Fibroblast of upper back skin (primary cell): ENCODE measurements at regions not wholly inside any gene's neighbourhood (a gene's known extent, or its start where the extent isn't known, plus 50 kb on each side); places are given as distances from the start of the nearest gene placed in this dataset.
"Not testable (repeated sequence)": the region's sequence is repeated elsewhere in the genome, so short reads cannot be mapped to it uniquely, and the experiment has no call there.

ENCODE experiments used
- DNase-seq: peaks from one replicate; pipeline ENCODE4 v3.0.0-alpha.2; 2013

DNA sequence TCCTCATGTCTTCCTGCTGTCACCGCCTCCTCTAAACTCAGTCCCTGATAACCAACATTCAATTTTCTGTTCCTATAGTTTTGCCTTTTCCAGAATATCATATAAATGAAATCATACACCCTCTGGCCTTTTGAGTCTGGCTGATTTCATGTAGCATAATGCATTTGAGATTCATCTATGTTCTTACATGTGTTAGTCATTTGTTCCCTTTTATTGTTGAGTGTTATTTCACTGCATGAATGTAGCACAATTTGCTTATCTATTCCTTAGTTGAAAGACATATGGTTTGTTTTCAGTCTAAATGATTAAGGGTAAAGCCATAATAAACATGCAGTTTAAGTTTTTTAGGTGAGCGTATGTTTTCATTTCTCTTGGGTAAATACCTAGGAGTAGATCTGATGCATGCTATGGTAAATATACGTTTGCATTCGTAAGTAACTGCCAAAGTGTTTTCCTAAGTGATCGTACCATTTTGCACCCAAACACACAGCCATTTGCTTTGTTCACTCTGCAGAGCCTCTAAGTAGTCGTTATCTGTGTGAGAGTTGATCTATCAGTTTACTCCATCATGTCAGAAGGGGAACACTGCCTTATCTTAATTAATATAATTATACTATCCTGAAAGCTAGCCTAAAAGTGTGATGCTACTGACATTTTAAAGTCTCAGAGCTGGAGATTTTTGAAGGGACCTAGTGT is 460.8 kb downstream of the DMAC1 start:
- no peak for DNase-seq

DNA sequence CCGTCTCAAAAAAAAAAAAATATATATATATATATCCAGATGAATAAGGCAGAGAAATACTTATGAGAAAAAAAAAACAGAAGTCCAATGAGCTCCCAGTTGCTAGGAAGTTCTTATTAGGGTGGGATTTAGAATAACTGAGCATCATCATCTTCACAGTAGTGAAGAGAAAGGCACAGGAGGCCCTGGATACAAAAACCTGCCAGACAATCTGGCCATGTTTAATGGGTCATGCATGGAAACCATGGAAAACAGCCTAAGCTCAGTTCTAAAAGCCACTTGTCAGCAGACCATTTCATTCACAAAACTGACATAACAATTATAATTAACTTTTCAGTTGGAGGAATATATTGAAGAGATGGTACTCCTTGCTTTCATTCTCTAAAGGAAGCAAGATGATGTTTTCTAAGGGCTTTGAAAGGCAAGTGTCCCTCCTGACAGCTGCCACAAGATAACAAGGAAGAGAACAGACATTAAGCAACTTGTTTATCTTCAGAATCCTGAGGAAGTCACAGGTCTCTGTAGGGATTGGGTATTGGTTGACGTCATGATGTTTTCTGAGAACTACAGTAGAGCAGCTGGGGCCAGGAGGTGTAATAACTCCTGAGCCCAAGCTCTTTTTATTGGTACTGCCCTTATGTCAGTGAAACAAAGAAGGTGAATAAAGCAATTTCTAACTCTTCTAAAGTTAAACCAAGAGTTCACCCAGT is 463.1 kb downstream of the DMAC1 start:
- no peak for DNase-seq

DNA sequence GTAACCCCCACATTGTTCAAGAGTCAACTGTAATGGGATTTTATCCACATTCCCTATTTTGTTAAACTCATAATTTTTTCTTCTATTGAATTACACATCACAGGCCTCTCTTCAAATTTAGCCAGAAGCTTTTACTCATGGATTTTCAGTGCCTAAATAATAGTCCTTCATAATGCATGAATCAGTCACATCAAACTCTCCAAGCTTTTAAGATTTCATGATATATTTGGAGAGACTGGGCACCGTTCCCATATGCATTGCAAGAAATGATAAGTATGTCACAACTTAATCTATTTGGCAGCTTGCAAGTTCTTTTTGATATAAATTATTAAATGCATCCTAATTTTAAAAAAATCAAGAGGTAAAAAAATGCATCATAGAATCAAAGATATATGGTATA is 465.9 kb downstream of the DMAC1 start:
- DNase-seq: peak; percentile 77

DNA sequence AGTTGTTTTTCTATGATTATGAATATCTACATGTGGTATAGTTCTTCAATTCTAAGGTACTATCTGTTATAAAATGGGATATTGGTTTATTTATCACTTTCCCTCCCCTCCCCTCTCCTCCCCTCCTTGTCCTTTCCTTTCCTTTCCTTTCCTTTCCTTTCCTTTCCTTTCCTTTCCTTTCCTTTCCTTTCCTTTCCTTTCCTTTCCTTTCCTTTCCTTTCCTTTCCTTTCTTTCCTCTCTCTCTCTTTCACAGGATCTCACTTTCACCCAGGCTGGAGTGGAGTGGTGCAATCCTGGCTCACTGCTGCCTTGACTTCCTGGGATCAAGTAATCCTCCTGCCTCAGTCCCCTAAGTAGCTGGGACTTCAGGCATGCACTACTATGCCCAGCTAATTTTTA is 466.8 kb downstream of the DMAC1 start:
- no peak for DNase-seq

DNA sequence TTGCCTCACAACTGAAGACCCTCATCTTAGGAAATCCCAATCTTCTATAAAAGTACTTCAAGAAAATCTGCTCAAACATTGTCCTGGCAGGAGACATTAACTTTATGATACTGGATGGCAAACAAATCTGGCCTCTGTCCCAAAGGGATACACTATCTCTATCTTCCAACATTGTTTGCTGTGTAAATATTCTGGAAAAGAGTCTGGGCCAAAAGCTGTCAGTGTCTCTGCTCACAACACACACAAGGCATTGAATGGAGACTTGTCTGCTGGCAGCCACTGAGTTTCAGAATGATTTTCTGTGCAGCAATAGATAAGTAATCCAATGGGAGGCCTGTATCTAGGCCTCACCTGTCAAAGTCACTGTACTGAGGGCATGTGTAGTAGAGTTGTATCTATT is 471.1 kb downstream of the DMAC1 start:
- DNase-seq: no peak

DNA sequence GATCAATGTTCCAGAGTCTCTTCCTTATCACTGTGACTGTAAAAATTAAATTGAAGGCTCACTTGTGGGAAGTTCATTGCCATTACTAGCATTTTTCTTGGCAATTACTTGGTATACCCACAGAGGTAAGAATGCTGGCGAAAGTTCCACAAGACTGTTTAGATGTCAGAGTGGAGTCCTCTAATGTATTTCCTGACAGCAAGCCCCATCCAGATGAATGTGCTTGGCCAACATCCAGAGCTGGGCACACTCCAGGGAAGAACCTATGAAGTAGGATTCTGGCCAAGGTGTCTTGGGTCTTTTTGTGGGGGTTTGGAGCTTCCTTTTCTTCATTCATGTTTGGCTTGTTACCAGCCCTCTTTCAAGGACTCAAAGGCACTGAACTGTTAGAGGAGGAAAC is 473.6 kb downstream of the DMAC1 start:
- DNase-seq: peak; percentile 31

DNA sequence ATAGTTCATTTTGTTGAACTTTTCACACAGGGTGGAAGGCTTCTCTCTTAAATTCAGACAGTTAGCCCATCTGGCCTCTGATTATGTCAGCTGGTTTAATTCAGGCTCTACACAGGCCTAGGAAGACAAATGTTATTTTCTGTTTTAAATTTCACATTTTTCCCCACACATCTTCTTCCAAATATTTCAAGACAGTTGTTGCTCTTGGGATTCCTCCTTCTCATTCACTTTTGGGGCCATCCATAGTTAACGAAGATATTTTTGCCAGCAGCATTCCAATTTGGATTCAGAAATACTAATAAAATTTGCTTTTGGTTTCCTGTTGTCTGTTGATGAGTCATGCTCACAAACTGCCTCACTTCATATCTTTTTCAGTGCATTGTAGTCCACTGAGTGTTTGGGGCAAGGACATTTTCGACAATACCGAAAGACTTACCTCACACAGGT is 475.4 kb downstream of the DMAC1 start:
- peak; percentile 12 for DNase-seq

DNA sequence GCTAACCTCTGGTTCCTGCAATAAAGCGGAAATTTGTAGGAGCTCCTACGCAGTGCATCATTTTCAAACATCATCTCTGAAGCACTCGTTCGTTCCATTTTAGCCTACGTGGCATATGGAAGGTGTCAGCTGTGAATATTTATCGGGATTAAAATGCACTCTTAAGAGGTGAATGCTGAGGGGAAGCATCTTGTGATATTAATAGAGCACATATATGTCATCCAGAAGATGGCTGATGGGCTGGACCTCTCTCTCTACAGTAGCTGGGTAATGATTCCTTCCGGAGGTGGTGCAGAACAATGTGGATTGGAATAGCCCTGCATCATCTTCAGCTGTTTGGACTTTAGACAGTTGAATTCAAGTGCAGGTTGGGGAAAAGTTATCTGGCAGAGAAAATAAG is 478.7 kb downstream of the DMAC1 start:
- DNase-seq: no peak

DNA sequence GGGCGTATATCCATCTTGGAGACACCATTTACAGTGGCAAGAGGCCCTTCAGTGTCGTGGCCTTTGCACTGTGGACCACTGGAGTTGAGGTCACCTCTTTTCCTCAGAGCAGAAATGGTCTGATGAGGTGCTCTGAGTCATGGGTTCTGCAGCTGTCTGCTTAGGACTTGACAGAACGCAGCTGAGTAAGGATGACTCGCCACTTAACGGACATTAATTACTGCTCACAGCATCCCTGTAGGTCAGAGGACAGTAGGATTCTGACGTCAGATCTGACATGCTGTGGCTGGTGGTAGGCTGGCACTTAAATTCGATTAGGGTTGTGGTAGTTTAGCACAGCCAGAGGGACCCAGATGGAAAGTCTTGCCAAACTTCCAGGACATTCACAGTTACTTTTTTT is 479.4 kb downstream of the DMAC1 start:
- DNase-seq: peak; percentile 93

DNA sequence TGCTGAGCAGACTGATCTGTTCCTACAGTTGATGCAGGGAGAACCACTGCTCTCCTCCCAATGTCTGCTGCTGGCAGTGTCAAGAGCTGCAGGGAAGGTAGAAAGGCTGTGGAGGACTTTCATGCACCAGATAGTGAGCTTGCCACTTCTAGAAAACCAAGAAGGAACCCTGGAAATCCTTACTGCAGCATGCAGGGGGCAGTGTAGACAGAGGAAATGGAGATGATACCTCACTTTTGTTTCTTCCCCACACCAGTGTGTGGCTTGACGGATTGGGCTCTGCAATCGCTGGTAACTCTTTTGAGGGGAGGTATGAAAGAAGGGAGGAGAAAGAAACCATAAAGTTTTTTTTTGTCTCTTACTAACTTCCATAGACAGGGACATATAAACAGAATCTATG is 480.7 kb downstream of the DMAC1 start:
- DNase-seq: no peak

DNA sequence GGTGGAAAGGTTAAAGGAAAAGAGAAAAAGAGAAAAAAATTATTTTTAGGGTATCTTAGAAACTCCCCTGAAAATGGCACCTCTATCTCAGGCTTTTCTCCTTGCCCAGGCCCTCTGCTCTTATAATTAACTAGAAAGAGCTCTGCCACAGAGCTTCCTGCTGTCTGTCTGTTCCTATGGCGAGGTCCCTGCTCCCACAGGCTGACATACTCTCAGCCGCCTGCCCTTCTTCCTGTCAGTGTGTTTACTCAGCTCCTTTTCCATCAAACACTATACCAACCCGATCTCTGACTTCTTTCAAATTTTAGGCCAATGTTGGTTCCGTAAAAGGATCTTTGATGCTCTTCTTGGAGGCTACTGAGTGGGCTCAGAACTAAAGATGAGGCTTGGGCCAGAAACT is 482.6 kb downstream of the DMAC1 start:
- DNase-seq: no peak

DNA sequence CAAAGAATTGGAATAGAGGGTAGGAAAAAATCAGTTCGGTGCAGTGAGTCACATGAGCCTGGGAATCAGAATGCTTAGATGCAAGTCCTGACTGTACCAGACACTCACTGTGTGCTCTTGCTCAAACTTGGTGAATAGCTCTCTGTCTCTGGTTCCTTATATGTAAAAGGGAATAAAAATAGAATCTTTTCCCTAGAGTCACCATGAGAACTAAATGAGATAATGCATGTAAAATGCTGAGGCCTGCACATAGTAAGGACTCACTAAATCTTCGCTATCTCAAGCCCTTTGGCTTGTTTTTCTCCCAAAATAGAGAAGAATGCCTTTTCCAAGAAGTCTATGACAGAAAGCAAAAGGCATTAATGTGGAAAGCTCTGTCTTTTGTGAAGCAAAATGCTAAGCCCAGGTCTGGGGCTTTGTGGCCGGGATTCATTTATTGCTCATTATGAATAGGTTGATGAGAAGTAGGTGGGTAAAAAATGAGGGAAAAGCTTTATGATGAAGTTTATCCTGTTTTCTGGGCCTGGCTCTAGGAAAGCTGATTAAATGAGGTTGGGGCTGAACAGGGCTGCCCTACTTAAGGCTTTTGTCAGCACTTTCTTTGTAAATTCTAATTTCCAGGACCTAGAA is 483.3 kb downstream of the DMAC1 start:
- peak; percentile 57 for DNase-seq

DNA sequence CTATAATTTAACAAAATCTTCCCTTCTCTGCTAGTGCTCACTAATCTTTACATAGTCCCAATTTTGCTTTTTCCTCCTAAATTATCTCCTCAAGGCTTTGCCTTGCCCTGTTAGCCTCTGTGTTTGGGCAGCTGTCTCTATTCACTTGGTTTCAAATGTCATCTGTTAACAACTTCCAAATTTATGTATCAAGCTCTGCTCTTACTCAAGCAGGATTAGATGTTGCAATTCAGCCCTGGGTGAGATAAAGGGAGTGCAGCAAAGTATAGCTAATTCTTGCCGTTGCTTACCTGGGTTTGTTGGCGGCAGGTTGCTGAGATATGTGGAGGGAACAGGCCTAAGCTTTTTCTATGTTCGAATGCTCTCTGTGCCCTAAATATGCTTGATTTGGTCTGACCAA is 483.8 kb downstream of the DMAC1 start:
- peak; percentile 68 for DNase-seq

DNA sequence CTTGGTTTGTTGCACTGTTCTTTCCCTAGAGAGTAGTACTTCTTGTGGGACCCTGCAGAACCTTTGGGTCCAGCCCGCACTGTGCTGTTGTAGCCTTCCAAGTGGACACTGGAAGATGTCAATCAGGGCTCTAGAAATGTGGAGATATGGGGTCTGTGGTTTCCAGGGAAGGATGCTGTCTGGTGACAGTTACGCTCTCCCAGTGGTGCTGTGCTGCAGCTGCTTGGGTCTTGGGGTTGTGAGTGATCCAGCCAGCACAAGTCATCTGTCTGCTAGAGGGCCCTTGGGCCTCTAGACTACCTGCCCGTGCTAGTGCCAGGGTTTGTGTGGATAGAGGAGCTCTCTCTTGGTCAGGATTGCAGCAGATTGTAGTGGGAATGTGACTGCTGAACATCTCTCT is 484.5 kb downstream of the DMAC1 start:
- DNase-seq: no peak

DNA sequence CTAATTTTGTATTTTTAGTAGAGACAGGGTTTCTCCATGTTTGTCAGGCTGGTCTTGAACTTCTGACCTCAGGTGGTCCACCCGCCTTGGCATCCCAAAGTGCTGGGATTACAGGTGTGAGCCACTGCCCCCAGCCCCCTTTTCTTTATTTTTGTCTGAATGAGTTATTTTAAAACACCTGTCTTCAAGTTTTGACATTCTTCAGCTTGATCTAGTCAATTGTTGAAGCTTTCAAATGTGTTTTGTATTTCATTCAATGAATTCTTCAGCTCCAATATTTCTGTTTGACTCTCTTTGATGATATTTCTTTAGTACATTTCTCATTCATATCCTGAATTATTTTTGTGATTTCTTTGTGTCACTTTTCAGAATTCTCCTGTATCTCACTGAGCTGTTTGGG is 486.2 kb downstream of the DMAC1 start:
- no peak for DNase-seq

DNA sequence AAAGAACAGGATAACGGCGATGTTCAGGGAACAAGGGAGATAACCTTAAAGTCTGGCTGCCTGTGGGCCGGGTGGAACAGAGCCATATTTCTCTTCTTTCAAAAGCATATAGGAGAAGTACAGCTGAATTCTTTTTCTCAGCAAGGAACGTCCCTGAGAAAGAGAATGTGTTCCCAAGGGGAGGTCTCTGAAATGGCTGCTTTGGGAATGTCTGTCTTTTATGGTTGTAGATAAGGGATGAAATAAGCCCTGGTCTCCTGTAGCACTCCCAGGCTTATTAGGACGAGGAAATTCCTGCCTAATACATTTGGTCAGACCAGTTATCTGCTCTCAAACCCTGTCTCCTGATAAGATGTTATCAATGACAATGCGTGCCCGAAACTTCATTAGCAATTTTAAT is 490.5 kb downstream of the DMAC1 start:
- DNase-seq: not testable (repeated sequence)

DNA sequence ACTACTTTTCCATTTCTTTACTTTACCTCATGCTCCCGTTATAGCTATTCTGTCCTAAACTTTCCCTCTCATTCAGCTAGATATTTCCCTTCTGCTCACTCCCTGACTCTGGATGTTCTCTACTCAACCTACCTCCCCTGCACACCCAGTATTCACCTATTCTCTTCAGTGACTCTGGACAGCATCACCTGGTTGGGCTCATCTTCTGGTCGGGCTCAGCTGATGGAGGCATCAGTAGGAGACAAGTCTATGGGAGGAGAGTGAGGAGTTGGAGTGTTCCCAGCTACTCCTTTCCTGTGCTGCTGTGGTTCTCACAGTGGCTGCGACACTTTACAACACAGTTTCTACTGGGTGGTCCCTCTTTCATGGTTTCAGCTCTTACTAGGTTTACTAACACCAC is 493.9 kb downstream of the DMAC1 start:
- DNase-seq: no peak

DNA sequence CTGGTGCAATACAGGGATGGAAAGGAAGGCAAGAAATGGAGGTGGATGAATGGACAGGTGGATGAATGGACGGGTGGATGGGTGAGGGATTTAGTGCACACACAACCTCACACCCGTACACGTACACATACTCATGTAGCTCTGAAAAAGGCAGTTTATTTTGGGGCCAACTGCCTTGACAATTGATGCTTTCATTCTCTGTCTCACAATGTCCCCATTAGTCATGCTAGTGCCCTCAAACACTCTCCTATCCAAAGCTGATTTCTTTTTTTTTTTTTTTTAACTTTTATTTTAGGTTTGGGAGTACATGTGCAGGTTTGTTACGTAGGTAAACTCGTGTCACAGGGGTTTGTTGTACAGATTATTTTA is 495.0 kb downstream of the DMAC1 start:
- DNase-seq: no peak

DNA sequence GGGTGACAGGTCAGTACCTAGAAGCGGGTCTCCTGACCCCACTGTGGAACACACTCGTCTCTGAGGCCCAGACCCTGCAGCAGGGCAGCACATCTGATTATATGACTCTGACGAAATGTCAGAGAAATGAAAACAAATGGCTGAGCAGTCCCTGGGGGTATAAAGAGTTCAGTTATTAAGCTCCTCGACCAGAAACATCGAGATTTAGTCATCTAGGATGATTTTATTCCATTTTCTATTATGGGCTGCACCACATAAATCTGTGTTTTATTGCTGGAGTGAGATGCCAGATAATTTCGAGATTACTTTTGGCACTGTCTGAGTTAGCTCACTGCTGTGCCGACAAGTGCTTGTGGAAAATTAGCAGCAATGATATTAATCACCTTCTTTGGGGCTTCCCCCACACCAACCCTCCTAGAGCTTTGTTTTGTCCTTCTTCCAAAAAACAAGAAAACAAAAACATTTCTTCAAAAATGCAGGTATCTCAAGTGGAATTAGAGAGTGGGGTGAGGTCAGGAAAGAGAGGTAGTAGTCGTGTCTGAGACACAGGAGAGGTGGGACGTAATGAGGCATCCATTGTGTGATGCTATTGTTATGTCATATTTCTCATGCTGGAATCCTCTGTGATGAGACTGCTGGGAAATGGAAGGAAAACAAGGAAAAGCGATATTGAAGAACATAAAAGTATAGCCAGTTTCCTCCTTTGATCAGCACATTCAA is 495.5 kb downstream of the DMAC1 start:
- no peak for DNase-seq

DNA sequence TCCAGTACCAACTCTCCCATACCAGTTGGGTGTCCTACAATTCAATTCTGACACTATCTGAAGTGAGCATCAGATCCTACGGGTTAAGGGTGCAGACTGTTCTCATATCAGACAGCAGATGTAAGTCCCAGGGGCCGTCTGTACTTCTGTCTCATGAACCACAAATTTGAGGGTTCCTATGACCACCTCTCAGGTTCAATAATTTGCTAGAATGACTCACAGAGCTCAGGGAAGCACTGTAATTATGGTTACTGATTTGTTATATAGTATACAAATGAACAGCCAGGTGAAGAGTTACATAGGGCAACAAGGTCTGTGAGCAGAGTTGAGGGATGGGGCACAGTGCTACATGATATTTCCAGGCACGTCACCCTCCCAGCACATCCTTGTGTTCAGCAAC is 499.1 kb downstream of the DMAC1 start:
- no peak for DNase-seq

DNA sequence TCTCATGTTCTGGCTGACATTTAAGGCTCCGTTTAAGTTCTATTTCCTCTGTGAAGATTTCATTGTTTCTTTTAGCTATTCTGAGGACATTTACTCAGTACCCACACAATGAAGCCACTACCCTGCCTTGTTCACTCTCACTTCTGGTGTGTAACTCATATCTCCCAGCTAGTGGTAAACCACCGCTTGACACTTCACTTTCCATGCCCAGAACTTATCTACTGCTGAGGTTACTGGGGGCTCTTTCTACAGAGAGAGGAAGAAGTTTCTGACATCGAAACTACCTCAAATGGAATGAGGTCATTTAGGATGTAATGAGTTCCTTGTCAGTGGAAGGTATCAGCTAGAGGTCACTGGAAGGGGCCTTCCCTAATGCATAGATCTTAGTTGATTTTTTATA is 501.5 kb downstream of the DMAC1 start:
- no peak for DNase-seq

DNA sequence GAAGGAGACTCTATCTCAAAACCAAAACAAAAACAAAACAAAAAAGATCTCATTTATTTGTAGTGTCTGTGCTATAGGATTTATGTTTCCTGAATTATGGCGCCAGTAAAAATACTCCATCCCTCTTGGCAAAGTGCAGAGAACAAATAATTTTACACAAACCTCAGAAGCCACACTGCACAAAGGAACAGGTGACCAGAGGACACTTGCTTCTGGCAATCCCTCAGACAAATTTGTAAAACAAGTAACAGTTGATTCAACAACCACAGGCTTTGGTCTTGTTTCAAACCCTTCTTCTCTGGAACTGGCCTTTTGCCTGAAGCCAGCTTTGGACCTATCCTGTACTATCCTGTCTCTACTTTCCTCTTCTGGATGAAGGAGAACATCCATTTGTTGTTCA is 502.1 kb downstream of the DMAC1 start:
- DNase-seq: no peak

DNA sequence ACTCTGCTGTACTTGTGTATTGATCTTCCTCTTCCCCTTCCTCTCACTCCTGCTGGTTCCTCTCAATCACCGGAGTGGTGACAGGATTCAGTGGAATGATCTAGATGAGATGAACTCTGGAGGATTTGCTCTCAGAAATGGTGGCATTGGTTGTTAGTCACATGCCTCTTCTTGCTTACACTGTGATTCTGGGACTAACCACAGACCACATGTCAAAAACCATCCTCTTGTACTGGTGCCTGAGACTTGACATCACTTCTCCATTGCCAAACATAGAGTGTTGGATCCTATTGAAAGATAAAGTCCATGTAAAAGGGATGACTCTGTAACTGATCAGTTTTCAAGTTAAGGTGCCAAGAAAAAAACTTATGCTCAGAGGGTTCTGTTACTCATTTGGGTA is 506.5 kb downstream of the DMAC1 start:
- DNase-seq: no peak

DNA sequence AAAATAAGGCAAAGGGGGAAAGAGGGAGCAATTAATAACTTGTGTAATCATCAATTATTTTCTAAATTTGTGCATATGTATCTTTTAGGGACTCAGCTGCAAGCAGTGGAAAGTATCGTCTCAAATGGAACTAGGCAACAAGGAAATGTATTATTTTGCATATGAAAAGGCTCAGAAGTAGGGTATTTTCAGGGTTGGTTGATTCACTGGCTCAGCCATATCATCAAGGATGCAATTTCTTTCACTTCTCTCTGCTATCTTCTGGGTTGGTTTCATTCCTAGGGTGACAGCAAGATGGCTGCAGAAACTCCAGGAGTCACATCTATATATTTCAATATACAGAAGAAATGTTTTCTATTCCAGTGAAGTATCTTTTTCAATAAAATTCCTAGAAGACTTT is 509.8 kb downstream of the DMAC1 start:
- DNase-seq: no peak
